HCT116 (cell line): ENCODE measurements at regions not wholly inside any gene's neighbourhood (a gene's known extent, or its start where the extent isn't known, plus 50 kb on each side); places are given as distances from the start of the nearest gene placed in this dataset.
"Not testable (repeated sequence)": the region's sequence is repeated elsewhere in the genome, so short reads cannot be mapped to it uniquely, and the experiment has no call there.

Experiments
- CEBPB ChIP-seq: IDR thresholded peaks from 2 replicates; pipeline ENCODE4 v1.6.1; 2012; ENCODE audit warnings: low read depth
- CTCF ChIP-seq, 3 experiments: fragments of 200-600 bp in 1 of 3; sonication (generic) in 1 of 3; IDR thresholded peaks in 2 of 3; conservative IDR thresholded peaks in 1 of 3; 2 replicates each; pipeline ENCODE4 v1.5.1; 2012 to 2017; ENCODE audit warnings: low read depth in 2 of 3, low read length in 2 of 3, antibody characterized with exemption in 1 of 3, borderline replicate concordance in 1 of 3, control low read depth in 1 of 3, mild to moderate bottlenecking in 1 of 3, mixed read lengths in 1 of 3, mixed run types in 1 of 3, moderate library complexity in 1 of 3; ENCODE audit not compliant: insufficient read depth in 1 of 3
- ZNF274 ChIP-seq: fragments of 200-500 bp; sonication (Bioruptor generic); IDR thresholded peaks from 2 replicates; pipeline ENCODE4 v1.6.1; 2014; ENCODE audit warnings: mild to moderate bottlenecking, low read depth, low read length, inconsistent platforms

GRCh38 chr1:208353797-208354196, 109.6 kb upstream of the PLXNA2 start:
- TF ChIP-seq CTCF (IDR thresholded peaks at IDR 0.05 in 2 of 3, conservative IDR thresholded peaks at IDR 0.05 in 1 of 3; ENCODE audit: borderline replicate concordance in 1 of 3, insufficient read depth in 1 of 3, low read depth in 2 of 3, low read length in 2 of 3); ZNF274; CEBPB: not testable (repeated sequence)
